K562 (cell line): ENCODE measurements at regions not wholly inside any gene's neighbourhood (a gene's known extent, or its start where the extent isn't known, plus 50 kb on each side); places are given as distances from the start of the nearest gene placed in this dataset.

Experiments
- AFF4 ChIP-seq: sonication (generic); formaldehyde crosslinking; IDR thresholded peaks from 2 replicates; pipeline ENCODE4 v1.8.0; 2023; ENCODE audit warnings: mild to moderate bottlenecking, missing genetic modification reagents
- CBFB ChIP-seq: sonication (generic); formaldehyde crosslinking; IDR thresholded peaks from 2 replicates; pipeline ENCODE4 v1.4.0; 2020; ENCODE audit warnings: mild to moderate bottlenecking, missing genetic modification reagents
- CSDE1 ChIP-seq, 2 experiments: fragments of 450-650 bp; IDR thresholded peaks; 2 replicates each; pipeline ENCODE4 v1.6.1; 2016; ENCODE audit warnings: mild to moderate bottlenecking in 1 of 2
- CTCFL ChIP-seq: IDR thresholded peaks from 2 replicates; pipeline ENCODE4 v1.6.1; 2011; ENCODE audit warnings: borderline replicate concordance, low read depth, mild to moderate bottlenecking, moderate library complexity, low read length; ENCODE audit not compliant: insufficient read depth, poor library complexity, severe bottlenecking
- CXXC5 ChIP-seq: fragments of 250-450 bp; sonication (Bioruptor Pico); IDR thresholded peaks from 2 replicates; pipeline ENCODE4 v1.8.0; 2022; ENCODE audit warnings: inconsistent platforms, mild to moderate bottlenecking, moderate library complexity
- FOXP1 ChIP-seq: sonication (generic); formaldehyde crosslinking; IDR thresholded peaks from 2 replicates; pipeline ENCODE4 v1.8.0; 2022; ENCODE audit warnings: mild to moderate bottlenecking, missing genetic modification reagents
- GABPA ChIP-seq: fragments of 200-800 bp; sonication (Bioruptor generic); conservative IDR thresholded peaks from 2 replicates; pipeline ENCODE4 v1.6.1; 2016; ENCODE audit warnings: low read depth, missing genetic modification characterization, missing compliant biosample characterization
- HCFC1 ChIP-seq: IDR thresholded peaks from 2 replicates; pipeline ENCODE4 v1.6.1; 2012; ENCODE audit warnings: low read depth, low read length, improper control_type of control experiment
- HOXB6 ChIP-seq: fragments of 250-450 bp; sonication (Bioruptor Pico); IDR thresholded peaks from 2 replicates; pipeline ENCODE4 v1.5.1; 2022; ENCODE audit warnings: mild to moderate bottlenecking, borderline replicate concordance
- IFI16 ChIP-seq: fragments of 250-450 bp; sonication (Bioruptor Pico); IDR thresholded peaks from 2 replicates; pipeline ENCODE4 v2.1.2; 2022; ENCODE audit warnings: mild to moderate bottlenecking, inconsistent platforms
- JUNB ChIP-seq: fragments of 450-650 bp; formaldehyde crosslinking; conservative IDR thresholded peaks from 2 replicates; pipeline ENCODE4 v1.4.0; 2020; ENCODE audit warnings: mild to moderate bottlenecking
- NUFIP1 ChIP-seq: fragments of 450-650 bp; IDR thresholded peaks from 2 replicates; pipeline ENCODE4 v1.6.1; 2018; ENCODE audit not compliant: partially characterized antibody
- PURB ChIP-seq: sonication (generic); formaldehyde crosslinking; IDR thresholded peaks from 2 replicates; pipeline ENCODE4 v1.9.0; 2021; ENCODE audit warnings: low read depth, mild to moderate bottlenecking, missing genetic modification reagents
- RBM17 ChIP-seq: fragments of 200-400 bp; formaldehyde crosslinking; IDR thresholded peaks from 2 replicates; pipeline ENCODE4 v1.6.1; 2017; ENCODE audit warnings: low read depth, mild to moderate bottlenecking, low read length, borderline replicate concordance
- SMARCA4 ChIP-seq: fragments of 450-650 bp; IDR thresholded peaks from 2 replicates; pipeline ENCODE4 v1.6.1; 2016
- ZNF551 ChIP-seq: fragments of 250-450 bp; sonication (Bioruptor Pico); IDR thresholded peaks from 2 replicates; pipeline ENCODE4 v1.5.0; 2021; ENCODE audit warnings: mild to moderate bottlenecking, moderate library complexity
- ZNF609 ChIP-seq: sonication (generic); formaldehyde crosslinking; IDR thresholded peaks from 2 replicates; pipeline ENCODE4 v1.8.1; 2023; ENCODE audit warnings: missing genetic modification reagents, mild to moderate bottlenecking, borderline replicate concordance
- TF ChIP-seq, protein P1 (sequence below): fragments of 450-650 bp; conservative IDR thresholded peaks from 2 replicates; pipeline ENCODE4 v1.6.1; 2016; ENCODE audit warnings: missing genetic modification characterization, low read depth, mild to moderate bottlenecking, control low read depth, missing compliant biosample characterization

DNA sequence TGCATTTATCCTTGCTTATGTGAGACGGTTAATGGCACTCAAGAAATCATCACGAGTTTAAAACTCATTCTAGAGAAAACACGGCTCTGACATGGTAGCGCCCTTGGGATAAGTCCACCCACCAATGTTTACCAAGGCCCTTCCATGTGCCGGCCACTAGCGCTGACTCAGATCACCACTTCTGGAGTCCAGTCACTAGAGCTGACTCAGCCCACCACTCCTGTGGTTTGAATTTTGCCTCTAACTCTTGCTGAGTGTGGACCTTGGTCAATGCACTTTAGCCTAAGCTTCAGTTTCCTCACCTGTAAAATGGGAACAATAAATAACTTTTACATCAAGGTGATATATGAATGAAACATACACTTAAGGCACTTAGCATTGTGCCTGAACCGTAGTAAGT lies 358.4 kb upstream of the PROK2 start (continued):
- TF ChIP-seq RBM17 = no peak
- TF ChIP-seq PURB (CRISPR knock-in tag) = no peak
- TF ChIP-seq JUNB = no peak
- TF ChIP-seq CBFB (CRISPR knock-in tag) = no peak
- no peak for TF ChIP-seq GABPA (tag)
- TF ChIP-seq, protein P1, sequence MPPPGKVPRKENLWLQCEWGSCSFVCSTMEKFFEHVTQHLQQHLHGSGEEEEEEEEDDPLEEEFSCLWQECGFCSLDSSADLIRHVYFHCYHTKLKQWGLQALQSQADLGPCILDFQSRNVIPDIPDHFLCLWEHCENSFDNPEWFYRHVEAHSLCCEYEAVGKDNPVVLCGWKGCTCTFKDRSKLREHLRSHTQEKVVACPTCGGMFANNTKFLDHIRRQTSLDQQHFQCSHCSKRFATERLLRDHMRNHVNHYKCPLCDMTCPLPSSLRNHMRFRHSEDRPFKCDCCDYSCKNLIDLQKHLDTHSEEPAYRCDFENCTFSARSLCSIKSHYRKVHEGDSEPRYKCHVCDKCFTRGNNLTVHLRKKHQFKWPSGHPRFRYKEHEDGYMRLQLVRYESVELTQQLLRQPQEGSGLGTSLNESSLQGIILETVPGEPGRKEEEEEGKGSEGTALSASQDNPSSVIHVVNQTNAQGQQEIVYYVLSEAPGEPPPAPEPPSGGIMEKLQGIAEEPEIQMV (tag) = no peak
- TF ChIP-seq NUFIP1 = no peak
- TF ChIP-seq HOXB6 (CRISPR knock-in tag) = no peak
- TF ChIP-seq ZNF609 (CRISPR knock-in tag) = no peak
- no peak for TF ChIP-seq ZNF551 (CRISPR knock-in tag)
- no peak for TF ChIP-seq IFI16
- peak; percentile 54; the same call in 1 of the 2 replicates for TF ChIP-seq SMARCA4
- no peak for TF ChIP-seq AFF4
- no peak for TF ChIP-seq CTCFL
- no peak for TF ChIP-seq FOXP1 (CRISPR knock-in tag)
- peak; percentile 62 for TF ChIP-seq CXXC5 (CRISPR knock-in tag)
- TF ChIP-seq CSDE1 (IDR thresholded peaks at IDR 0.05) = no peak
- TF ChIP-seq HCFC1 = no peak
